Right ventricle myocardium inferior (tissue), 1 donor: ENCODE measurements at regions not wholly inside any gene's neighbourhood (a gene's known extent, or its start where the extent isn't known, plus 50 kb on each side); places are given as distances from the start of the nearest gene placed in this dataset.

ENCODE experiments used
- ATAC-seq: fragments of 200-7000 bp; cut with Tn5 transposase; one replicate; pipeline ENCODE4 v1.9.1; 2020; ENCODE audit warnings: mild to moderate bottlenecking, moderate library complexity
- DNase-seq: peaks from one replicate; pipeline ENCODE4 v3.0.0; 2021; ENCODE audit errors: missing footprints
- intact Hi-C: fragments of 100-400 bp; cut with DNase I; formaldehyde crosslinking; loops from one replicate; pipeline ENCODE4 v1.11.0; 2022
- donor health status: DM: no; HTN: yes; CAD: no; lungs with severe emphysema.

DNA sequence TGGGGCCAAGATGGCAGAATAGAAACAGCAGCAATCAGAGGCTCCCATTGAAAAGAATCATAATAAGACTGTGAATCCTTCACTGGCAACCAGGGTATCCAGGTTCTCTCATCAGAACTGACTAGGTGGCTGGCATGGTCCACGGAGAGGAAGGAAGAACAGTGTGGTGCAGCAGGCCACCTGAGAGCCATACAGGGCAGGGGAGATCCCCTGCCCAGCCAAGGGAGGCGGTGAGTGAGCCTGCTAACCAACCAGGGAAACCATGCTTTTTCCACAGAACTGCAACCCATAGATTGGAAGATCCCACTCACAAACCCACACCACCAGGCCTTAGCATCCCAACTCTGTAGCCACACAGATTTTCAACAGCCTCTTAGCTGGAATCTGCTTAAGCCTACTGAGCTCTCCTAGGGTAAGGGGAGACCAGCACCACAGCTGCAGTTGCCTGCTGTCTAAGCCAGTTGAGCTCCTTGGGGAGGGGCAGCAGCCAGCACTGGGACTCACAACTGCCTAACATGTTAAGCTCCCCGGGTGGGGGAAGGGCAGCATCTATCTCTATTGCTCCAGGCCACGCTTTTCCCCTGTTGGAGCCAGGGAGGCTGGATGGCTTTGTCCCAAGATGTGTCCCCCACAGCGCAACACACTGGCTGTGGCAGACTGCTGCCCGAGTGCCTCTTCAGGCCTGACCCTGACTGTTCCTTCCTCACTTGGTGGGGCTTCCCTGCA lies 342.6 kb upstream of the CCDC196 start:
- DNase-seq, result no peak
- intact Hi-C loops, result no loop called here
- ATAC-seq, result no peak

DNA sequence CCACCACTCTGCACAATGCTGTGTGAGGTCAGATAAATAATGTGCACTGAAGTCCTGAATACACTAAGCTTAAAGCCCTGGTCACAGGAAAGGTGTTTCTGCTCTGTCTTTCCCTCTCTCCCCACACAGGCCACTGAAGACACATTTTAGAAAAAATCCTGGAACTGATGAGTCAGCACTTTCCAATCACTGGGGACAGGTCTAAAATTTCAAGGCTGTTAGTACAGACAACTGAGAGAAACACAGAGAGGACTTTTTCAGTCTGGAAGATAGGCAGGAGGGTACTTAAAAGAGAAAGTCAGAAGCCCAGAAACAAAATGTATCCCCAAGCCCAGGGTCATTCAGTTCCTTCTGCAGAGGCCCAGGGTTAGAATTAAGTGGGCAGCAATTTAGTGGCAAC lies 333.9 kb upstream of the CCDC196 start:
- DNase-seq, result no peak
- intact Hi-C loops, result no loop called here
- ATAC-seq, result no peak

- ATAC-seq, result no peak
- intact Hi-C loops, result no loop called here
- DNase-seq, result no peak
These were observed 333.4 kb upstream of the CCDC196 start for GRCh38 chr14:66152747-66153146.

- DNase-seq, result no peak
- ATAC-seq, result no peak
- intact Hi-C loops, result no loop called here
These were observed 323.1 kb upstream of the CCDC196 start for GRCh38 chr14:66163023-66163422.

DNA sequence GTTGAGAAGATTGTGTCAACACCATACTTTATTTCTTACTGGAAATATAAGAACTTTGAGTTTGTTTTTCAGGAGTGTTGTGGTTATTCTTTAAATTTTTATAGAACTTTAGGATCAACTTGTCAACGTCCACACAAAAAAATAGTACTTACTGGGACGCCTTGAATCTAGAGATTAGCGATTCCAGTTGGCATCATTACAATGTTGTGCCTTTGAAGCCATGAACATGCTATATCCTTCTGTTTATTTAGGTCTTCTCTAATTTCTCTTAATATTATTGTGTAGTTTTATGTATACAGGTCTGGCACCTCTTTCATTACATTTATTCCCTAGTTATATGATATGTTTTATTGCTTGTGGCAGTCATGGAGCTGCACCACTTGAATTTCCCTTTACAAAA lies 320.8 kb upstream of the CCDC196 start:
- DNase-seq (no peak), ATAC-seq (no peak)
- intact Hi-C loops, result no loop called here

GRCh38 chr14:66174453-66174891 lies 311.7 kb upstream of the CCDC196 start:
- ATAC-seq (peak; percentile 68), DNase-seq (no peak)

GRCh38 chr14:66177935-66178334 lies 308.2 kb upstream of the CCDC196 start:
- ATAC-seq, result no peak
- no peak for DNase-seq
- intact Hi-C loops, result no loop called here

More at GRCh38 chr14:66174453-66174891, 311.7 kb upstream of the CCDC196 start:
- intact Hi-C loops, result no loop called here

DNA sequence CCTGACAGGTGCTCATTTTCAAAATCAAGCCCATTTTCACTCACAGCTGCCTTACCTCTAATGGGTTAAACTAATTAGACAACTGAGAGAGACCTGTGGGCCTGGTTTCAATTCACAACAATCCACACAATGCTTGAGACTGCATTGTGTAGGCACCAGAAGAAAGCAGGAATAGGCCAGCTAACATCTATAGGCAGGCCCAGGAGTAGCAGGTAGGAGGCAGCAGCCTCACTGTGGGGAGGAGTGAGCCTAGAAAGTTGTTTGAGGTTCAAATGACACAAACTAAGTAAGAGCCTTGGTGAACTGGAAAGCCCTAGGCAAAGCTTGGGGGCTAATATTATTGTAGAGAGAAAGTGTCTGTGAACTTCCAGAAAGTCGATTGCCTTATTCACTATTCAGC lies 289.5 kb upstream of the CCDC196 start:
- intact Hi-C loops, result no loop called here
- DNase-seq (no peak), ATAC-seq (no peak)

DNA sequence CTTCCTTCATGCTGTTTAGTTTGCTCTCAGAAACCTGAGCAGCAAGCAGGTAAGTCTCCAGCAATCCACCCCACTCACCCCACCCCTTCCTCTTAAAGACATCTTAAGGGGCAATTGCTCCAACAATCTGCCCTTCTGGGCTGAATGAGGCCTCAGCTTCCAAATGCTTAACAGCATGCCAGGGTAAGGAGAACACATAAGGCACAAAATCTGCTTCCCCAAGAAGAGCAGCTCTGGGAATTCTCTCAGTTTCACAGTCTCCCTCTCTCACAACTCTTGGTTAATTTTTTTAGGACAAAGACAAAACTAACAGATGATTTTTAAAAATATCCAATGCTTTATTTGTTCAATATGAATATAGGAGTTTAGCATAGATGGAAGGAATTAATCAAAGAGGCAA lies 288.9 kb upstream of the CCDC196 start:
- no peak for ATAC-seq
- intact Hi-C loops, result no loop called here
- DNase-seq, result no peak

GRCh38 chr14:66206554-66206953 lies 279.6 kb upstream of the CCDC196 start:
- ATAC-seq (no peak), DNase-seq (no peak)
- intact Hi-C loops, result no loop called here

GRCh38 chr14:66216763-66217162 lies 269.4 kb upstream of the CCDC196 start:
- DNase-seq (no peak), ATAC-seq (no peak)
- intact Hi-C loops, result no loop called here

DNA sequence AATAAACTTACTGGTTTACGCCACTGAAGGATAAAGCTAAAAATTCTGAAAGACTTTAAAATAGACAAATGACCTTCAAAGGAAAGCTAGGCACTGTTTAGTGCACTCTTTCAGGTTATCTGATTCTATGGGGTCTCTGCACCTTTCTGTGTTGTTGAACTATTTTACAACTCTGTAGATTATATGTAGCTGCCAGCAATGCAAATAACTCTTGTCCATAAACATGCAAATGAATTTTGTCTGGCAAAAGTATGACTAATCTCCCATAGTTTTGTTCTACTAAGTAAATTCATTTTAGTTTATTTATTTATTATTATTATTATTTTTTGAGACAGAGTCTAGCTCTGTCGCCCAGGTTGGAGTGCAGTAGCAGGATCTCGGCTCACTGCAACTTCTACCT lies 266.3 kb upstream of the CCDC196 start:
- no peak for ATAC-seq
- intact Hi-C loops, result no loop called here
- DNase-seq, result no peak

DNA sequence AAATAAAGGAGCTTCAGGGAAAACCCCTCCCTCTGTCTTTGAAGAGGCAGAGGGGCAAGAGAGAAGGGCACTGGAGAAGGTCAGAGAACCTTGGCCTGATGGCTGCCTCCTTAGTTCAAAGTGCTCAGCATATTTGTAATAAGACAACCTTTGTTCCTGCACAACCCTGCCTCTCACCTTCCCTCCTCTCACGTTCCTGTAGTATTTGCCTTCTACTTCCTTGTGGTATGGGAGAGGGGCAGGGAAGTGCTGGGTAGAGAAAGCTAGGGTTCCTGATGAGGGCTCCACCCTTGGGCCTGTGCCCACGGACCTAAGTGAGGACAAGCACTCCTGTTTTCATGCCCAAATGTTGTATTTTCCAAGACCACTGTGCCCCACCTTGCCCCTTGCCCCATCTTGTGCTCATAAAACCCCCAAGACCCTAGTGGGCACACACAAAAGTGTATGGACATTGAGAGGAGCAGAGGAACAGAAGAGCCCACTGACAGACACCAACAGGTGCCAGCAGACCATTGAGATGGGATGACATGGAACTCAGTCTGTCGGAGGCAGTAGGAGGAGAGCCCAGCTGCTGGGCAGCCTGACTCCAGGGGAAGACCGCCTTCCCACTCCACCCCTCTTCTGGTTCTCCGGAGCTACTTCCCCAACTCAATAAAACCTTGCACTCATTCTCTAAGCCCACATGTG lies 261.5 kb upstream of the CCDC196 start:
- no peak for ATAC-seq
- intact Hi-C loops, result no loop called here
- DNase-seq, result no peak

DNA sequence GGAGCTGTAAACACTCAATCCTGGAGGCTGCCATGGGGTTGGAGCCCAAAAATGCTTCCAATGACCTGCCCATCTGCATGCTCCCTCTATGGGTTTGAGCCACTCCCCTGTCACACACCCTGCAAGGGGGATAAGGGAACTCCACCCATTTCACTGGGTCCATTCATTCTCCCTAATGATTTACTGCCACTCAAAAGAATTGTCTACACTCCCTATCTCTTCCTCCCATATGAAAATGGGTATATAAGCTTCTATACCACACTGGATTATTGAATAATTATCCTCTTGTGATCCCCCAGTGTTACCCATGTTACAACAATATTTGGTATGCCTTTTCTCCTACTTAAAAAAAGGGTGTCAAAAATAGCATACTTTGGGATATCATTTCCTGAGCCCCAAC lies 260.8 kb upstream of the CCDC196 start:
- DNase-seq (no peak), ATAC-seq (no peak)
- intact Hi-C loops, result no loop called here

DNA sequence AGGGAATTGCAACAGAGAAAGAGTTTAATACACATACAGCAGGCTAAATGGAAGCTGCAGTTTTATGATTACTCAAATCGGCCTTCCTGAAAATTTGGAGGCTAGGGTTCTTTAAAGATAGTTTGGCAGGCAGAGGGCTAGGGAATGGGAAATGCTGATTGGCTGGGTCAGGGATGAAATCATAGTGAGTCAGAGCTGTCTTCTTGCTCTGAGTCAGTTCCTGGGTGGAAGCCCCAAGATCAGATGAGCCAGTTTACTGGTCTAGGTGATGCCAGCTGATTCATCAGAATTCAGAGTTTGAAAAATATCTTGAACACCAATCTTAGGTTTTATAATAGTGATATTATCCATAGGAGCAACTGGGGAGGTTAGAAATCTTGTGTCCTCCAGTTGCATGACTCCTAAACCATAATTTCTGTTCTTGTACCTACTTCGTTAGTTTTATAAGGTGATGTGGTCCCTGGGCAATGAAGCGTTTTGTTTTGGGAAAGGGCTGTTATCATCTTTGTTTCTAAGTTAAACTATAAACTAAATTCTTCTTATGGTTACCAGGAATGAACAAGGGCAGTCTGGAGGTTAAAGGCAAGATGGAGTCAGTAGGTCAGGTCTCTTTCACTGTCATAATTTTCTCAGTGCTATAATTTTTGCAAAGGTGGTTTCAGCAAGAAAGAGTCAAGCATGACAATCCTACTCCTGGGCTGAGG lies 257.8 kb upstream of the CCDC196 start:
- no peak for DNase-seq
- intact Hi-C loops, result no loop called here
- ATAC-seq, result no peak

DNA sequence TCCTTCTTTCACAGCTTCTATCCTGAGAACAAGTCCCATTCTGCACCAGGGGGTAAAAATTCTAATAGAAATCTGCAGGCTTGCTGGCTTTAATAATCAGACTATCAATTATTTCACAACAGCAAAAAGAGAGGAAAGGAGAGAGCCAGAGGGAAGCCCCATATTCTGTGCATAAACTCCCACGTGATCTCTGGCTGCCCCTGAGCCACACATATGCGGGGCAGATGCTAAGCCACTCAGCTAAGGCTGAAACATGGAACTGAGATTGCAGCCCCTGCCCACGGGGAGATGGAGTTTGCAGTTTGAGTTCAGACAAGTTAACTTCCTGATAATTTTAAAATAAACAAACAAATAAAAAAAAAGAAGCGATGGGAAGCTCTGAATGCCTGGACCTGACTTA lies 254.4 kb upstream of the CCDC196 start:
- DNase-seq (no peak), ATAC-seq (no peak)
- intact Hi-C loops, result no loop called here

- DNase-seq, result no peak
- intact Hi-C loops, result no loop called here
- no peak for ATAC-seq
These were observed 252.6 kb upstream of the CCDC196 start for GRCh38 chr14:66233591-66233990.

DNA sequence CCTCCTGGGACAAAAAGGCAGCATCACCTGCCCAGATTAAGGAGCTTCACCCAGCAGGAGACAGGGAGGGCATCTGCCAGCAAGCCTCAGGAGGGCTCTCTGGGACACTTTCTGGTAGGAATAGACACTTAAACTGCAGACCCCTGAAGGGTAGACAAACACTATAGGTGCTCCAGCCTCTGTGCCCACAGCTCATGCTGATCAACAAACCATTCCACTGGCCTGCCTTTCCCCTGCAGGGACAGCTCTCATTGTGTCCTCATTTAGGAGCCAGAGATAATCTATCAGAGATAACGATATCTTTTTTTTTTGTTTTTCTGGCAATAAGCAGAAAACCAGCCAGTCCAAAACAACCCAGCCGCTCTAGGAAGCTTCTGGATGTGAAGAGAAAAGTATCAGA lies 251.8 kb upstream of the CCDC196 start:
- DNase-seq, result no peak
- no peak for ATAC-seq
- intact Hi-C loops, result no loop called here

DNA sequence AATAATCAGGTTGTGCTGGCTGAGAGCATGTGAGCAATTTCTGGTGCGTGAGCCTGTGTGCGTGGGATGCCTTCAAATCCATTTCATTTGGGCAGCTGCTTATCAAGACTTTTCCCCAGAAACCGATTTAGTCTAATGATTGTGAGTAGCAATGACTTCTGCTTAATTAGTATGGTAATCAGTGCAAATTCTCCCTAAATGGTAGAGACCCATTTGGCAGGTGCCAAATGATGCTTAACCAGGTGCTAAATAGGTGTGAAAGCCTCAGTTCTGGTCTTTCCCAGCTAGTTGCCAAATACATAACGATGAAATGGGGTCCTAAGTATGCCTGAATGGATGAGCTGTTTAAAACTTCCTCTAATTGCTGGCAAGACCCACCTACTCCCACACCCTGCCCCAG lies 248.4 kb upstream of the CCDC196 start:
- no peak for DNase-seq
- intact Hi-C loops, result no loop called here
- no peak for ATAC-seq

DNA sequence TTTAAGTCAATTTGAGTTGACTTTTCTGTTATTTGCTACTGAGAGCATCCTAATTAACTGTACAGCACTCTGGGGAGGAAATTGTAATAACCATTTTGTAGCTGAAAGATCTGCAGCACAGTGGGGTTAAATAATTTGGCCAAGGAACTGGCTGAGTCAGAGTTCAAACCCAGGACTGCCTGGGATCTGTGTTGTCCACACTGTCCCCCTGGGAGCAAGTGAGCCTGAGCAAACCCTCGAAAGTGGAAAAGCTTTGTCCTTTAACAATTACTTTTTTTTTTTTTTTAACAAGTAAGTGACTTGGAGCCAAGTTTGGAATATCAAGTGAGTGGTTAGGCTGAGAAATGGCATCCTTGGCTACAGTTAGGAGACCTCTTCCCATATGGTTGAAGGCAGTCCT lies 247.2 kb upstream of the CCDC196 start:
- intact Hi-C loops, result no loop called here
- ATAC-seq (no peak), DNase-seq (no peak)
